HG02870 (cell line): ENCODE measurements at regions not wholly inside any gene's neighbourhood (a gene's known extent, or its start where the extent isn't known, plus 50 kb on each side); places are given as distances from the start of the nearest gene placed in this dataset.

Experiments used
- ATAC-seq: cut with Tn5 transposase; IDR thresholded peaks from one replicate; pipeline ENCODE4 v1.9.1; 2021; ENCODE audit warnings: mild to moderate bottlenecking, moderate library complexity; ENCODE audit not compliant: unreplicated experiment

DNA sequence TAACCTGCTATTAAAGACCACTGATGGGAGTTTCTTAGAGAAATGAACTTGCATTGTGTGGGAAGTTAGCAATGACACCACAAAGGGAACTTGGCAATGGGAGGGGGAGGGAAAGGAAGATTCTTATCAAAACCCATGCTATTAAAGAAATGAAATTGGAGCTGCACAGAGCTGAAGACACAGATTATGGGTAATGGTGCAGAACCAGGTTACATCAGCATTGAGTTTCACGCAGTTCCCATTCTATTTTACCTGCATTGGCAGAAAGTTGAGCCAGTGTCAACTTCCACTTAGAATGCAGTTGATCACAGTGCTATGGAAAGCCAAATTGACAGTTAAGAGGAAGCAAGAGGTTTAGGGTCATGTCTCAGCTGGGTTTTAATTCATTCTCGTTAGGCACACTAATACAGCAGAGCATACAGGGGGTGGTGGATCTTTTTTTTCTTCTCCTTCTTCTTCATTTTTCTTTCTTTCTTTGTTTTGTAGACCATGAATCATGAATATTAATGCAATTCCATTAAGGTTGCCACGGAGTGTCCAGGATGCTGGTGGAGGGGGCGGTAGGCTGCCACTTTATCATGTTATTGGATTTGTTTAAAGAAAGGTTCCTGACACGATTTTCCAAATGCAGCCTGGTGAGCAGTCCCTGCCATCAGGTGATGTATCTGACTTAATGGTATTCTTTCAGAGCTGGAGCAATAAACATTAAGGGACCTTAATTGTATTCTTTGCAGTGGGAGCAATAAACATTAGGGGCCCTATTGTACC, 1092.0 kb upstream of the MAP3K7 start:
- no peak for ATAC-seq

DNA sequence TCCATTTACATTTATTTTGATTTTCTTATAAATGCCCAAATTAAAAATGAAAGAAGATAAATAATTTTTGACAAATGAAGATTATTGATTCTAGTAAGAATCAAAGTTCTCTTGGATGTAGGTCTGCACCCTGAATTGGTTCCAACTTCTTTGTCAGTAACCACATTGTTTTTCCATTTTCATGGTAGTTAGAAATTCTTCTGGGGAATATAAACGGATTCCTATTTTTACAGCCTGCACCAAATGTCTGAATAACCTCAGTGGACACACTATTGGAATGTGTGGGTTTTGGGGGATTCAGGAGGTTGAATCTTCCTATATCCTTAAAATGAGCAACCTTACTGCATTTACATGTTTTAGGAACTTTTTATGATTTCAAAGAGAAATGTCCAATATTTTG, 1085.3 kb upstream of the MAP3K7 start:
- ATAC-seq: no peak

- no peak for ATAC-seq
These were observed 1083.0 kb upstream of the MAP3K7 start for GRCh38 chr6:91669871-91670268.

GRCh38 chr6:91669154-91669870, 1082.4 kb upstream of the MAP3K7 start:
- ATAC-seq: no peak

DNA sequence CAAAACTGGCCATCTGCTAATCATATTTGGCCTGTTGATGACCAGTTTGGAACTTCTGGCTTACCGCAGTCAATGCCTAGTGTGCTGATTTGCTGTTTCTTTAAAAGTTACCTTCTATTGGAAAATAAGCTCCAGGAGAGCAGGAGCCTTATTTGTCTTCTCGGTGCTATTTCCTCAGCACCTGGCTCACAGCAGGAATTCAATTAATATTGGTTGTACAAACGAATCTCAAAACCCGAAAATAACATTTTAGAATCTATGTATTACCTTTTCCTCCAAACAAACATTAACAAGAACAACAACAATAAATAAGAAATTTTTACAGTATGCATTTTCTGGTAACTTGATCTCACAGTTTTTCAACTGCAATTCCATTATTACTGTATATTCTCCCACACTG, 1080.7 kb upstream of the MAP3K7 start:
- ATAC-seq: no peak

DNA sequence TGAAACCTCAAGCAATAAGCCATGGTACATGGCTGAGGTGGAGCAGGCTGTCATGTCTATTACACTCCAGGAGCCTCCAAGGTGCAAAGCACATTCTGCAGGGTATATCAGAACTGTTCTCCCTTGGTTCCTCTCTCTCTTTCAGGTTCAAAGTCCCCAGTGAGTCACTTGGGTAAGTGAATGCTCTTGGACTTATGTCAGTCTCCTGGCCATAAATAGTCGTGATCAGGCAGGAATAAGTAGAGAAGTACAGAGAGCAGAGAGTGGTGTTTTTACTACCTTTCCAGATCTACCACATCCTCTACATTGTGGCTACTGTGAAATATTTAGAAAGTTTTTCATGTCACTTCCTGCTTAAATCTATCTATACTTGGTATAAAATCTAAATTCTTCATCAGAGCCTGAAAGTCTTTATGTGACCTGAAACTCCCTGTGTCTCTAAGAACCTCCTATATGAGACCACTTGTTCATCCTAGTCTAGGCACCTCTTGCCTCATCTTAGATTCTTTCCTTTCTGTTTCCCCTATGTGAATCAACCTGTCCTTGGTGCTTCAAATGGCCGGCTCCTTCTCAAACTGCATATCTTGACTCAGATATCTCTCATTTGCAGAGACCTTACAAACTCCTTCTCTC, 1077.6 kb upstream of the MAP3K7 start:
- ATAC-seq: no peak

- ATAC-seq: no peak
These were observed 1074.0 kb upstream of the MAP3K7 start for GRCh38 chr6:91660893-91661292.

- no peak for ATAC-seq
These were observed 1073.0 kb upstream of the MAP3K7 start for GRCh38 chr6:91659891-91660290.

GRCh38 chr6:91654793-91655192, 1067.9 kb upstream of the MAP3K7 start:
- no peak for ATAC-seq

GRCh38 chr6:91654357-91654756, 1067.5 kb upstream of the MAP3K7 start:
- no peak for ATAC-seq

DNA sequence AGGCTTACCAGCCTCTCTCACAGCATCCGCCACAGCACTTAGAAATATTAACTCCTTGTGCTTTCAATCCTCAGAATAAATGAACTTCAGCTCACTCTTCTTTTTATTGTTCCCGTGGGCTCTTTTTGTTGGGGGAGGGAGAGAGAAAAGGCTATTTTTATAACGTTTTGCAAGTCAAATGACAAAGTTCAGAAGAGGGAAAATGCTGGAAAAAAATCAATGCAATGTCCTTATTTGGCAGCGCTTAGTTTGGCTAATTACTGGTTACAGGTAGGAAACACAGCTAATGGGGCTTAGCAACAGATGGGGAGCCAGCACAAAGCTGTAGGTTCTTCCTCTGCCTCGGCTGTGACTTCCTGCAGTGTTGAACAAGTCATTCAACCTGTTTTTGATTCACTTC, 1067.0 kb upstream of the MAP3K7 start:
- no peak for ATAC-seq

DNA sequence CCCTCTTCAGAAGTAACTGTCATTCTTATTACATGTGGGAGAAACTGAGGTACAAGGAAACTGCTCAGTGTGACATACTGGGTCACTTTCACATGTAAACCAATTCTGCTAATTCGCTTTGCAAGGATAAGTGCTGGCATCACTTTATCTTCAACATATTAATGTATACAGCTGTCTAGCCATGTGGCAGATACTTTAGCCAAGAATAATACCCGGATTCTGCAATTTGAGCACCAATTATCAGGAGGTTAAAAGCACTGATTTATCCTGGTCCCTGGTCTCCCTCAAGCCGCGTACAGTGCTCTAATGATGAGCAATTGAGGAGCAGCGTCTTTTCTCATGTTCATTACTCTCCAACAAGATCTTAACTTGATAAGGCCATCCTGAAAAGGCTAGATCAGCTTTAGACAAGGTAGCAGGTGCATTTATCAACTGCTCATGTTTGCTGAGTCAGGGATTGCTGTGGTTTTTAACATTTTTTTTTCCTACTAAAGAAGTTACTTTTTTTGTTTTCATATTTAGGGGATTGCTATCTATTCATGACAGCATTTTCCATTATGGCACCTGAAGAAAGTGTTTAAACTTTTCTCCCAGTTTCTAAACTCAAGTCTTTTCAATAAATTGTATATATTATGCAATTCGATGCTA, 1066.3 kb upstream of the MAP3K7 start:
- no peak for ATAC-seq

- no peak for ATAC-seq
These were observed 1059.8 kb upstream of the MAP3K7 start for GRCh38 chr6:91646649-91647048.

DNA sequence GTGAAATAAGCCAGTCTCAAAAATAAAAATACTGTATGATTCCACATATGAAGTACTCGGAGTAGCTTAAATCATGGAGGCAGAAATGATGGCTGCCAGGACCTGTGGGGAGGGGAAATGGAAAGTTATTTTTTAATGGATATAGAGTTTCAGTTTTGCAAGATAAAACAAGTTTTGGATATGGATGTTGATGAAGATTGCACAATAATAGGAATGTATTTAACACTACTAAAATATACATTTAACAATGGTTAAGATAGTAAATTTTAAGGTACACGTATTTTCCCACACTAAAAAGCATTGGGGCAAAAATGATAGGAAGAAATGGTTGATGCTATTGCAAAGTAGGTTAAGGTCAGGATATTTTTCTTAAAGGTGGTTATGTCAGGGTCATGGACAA, 1058.9 kb upstream of the MAP3K7 start:
- no peak for ATAC-seq

GRCh38 chr6:91637217-91637616, 1050.3 kb upstream of the MAP3K7 start:
- no peak for ATAC-seq

- ATAC-seq: no peak
These were observed 1047.9 kb upstream of the MAP3K7 start for GRCh38 chr6:91634791-91635190.

- no peak for ATAC-seq
These were observed 1046.7 kb upstream of the MAP3K7 start for GRCh38 chr6:91633374-91634111.

DNA sequence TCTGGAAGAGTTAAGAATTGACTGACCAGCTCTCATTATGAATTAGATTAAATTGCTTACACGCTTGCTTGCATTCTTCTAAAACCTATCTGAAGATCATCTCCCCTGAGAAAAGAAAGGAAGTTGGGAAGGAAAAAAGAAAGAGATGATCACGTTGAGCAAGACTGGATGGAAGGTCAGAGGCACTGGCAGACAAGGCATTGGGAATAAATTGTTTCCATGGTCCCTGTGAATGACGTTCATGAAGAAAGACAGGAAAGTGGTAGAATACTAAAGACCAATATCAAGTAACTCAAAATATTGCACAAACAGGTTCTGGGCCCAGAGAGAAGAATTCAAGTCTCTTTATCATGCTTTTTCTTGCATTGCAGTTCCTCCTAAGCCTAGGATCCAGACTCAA, 1045.4 kb upstream of the MAP3K7 start:
- ATAC-seq: no peak

DNA sequence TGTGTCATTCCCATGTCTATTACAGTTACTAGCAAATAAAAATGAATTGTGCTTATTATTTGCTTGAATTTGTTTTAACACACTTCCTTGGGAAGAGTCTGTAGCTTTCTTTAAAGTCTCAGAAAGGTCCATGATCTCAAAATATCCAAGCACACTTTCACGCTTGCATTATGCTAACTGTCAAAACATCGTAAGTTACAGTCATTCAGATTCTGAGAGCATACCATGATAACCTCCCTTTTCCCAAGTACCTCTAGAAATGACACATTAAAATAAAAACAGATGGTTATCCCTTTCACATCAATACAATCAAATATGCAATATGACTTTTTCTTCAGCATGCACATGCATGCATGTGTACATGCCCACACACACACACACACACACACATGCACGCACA, 1044.4 kb upstream of the MAP3K7 start:
- ATAC-seq: no peak

DNA sequence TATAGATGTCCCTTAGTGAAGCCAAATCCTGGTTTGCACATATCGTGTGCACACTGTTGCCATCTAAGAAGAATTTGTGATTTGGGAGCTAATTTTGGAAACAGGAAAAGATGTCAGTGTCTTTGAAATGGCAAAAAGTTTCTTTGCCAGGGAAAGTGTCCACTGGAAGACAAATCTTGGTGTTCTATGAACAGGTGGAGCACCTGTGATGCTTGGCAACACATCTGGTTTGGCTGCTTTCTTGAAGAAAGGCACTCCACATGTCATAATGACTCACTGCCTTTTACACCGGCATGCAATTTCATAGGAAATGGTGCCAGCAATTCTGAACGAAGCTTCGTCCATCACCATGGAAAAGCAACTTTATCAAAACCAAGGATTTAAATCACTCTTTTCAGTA, 1040.0 kb upstream of the MAP3K7 start:
- no peak for ATAC-seq

- no peak for ATAC-seq
These were observed 1026.6 kb upstream of the MAP3K7 start for GRCh38 chr6:91613481-91613880.
